Breast epithelium (tissue), 3 donors: ENCODE measurements at regions not wholly inside any gene's neighbourhood (a gene's known extent, or its start where the extent isn't known, plus 50 kb on each side); places are given as distances from the start of the nearest gene placed in this dataset.

Experiments
- CTCF ChIP-seq, 3 donors: fragments of 450-650 bp; IDR thresholded peaks; one replicate each; pipeline ENCODE4 v1.5.1; 2016 to 2017; ENCODE audit warnings: antibody characterized with exemption in 3 of 3, mild to moderate bottlenecking in 3 of 3, moderate library complexity in 3 of 3
- POLR2A ChIP-seq: fragments of 450-650 bp; IDR thresholded peaks from one replicate; pipeline ENCODE4 v1.6.1; 2016; ENCODE audit warnings: antibody characterized with exemption, mild to moderate bottlenecking, moderate library complexity
- POLR2AphosphoS5 ChIP-seq, 3 donors: sonication (generic); formaldehyde crosslinking; IDR thresholded peaks; one replicate each; pipeline ENCODE4 v1.6.1; 2017; ENCODE audit warnings: antibody characterized with exemption in 3 of 3

- TF ChIP-seq CTCF (IDR thresholded peaks at IDR 0.05) (no peak), POLR2A (no peak), POLR2AphosphoS5 (IDR thresholded peaks at IDR 0.05) (no peak)
Observed at GRCh38 chr9:19998153-19998552, 209.3 kb upstream of the SLC24A2 start.
